H1 (cell line): ENCODE measurements at regions not wholly inside any gene's neighbourhood (a gene's known extent, or its start where the extent isn't known, plus 50 kb on each side); places are given as distances from the start of the nearest gene placed in this dataset.

Experiments
- CTCF ChIA-PET: fragments of 300-600 bp; sonication (Branson Sonifier 250); formaldehyde crosslinking; loops from one replicate; lab custom pipeline; 2021; ENCODE audit not compliant: partially characterized antibody; lab: Charles Lee
- POLR2A ChIA-PET: fragments of 300-600 bp; sonication (Branson Sonifier 250); formaldehyde crosslinking; loops from one replicate; lab custom pipeline; 2021; ENCODE audit warnings: inconsistent platforms; ENCODE audit not compliant: partially characterized antibody; lab: Charles Lee
- DNase-seq, 2 experiments: peaks; one replicate each; pipeline versions ENCODE4 v3.0.0 to v3.0.0-alpha.2; 2010 to 2022; ENCODE audit warnings: low spot score in 2 of 2, low read depth in 1 of 2, mixed read lengths in 1 of 2
- FAIRE-seq: peaks from 2 replicates; lab custom pipeline; 2011; peaks lifted over from hg19 to GRCh38; lab: Jason Lieb, UNC
- H2AFZ ChIP-seq: 2 replicates; pipeline ENCODE4 v1.8.1; 2012; ENCODE audit warnings: low read length, inconsistent platforms
- H2AK5ac ChIP-seq: 2 replicates; pipeline ENCODE4 v1.6.1; 2013; ENCODE audit warnings: low read depth, low read length
- H2BK120ac ChIP-seq: replicated peaks from 2 replicates; pipeline ENCODE3; 2013; ENCODE audit warnings: low read depth, low read length, inconsistent platforms
- H2BK12ac ChIP-seq: 2 replicates; pipeline ENCODE4 v1.6.1; 2013; ENCODE audit warnings: low read depth, low read length
- H2BK15ac ChIP-seq: 2 replicates; pipeline ENCODE4 v1.6.1; 2013; ENCODE audit warnings: low read length
- H2BK20ac ChIP-seq: 2 replicates; pipeline ENCODE4 v1.6.1; 2013; ENCODE audit warnings: low read length
- H2BK5ac ChIP-seq: 2 replicates; pipeline ENCODE4 v1.6.1; 2013; ENCODE audit warnings: low read depth, low read length
- H3K14ac ChIP-seq: 2 replicates; pipeline ENCODE4 v1.6.1; 2013; ENCODE audit warnings: inconsistent platforms; ENCODE audit not compliant: insufficient read length
- H3K18ac ChIP-seq: 2 replicates; pipeline ENCODE4 v1.6.1; 2013; ENCODE audit warnings: low read length; ENCODE audit errors: extremely low read depth
- H3K23ac ChIP-seq: 2 replicates; pipeline ENCODE4 v1.6.1; 2013; ENCODE audit warnings: inconsistent platforms; ENCODE audit not compliant: insufficient read length
- H3K23me2 ChIP-seq: 2 replicates; pipeline ENCODE4 v1.6.1; 2013; ENCODE audit warnings: low read depth, low read length
- H3K27ac ChIP-seq: 2 replicates; pipeline ENCODE4 v1.6.1; 2011; ENCODE audit warnings: low read depth, low read length, inconsistent platforms
- H3K27me3 ChIP-seq, 4 experiments: replicated peaks in 1 of 4; 1 replicate in 1 of 4; 2 replicates in 3 of 4; pipeline versions ENCODE4 v1.6.1 to v1.8.1; 2011 to 2013; ENCODE audit warnings: low read length in 3 of 4, mild to moderate bottlenecking in 3 of 4, inconsistent platforms in 2 of 4, mixed read lengths in 2 of 4, moderate library complexity in 1 of 4; ENCODE audit not compliant: control insufficient read depth in 3 of 4, insufficient read depth in 3 of 4; ENCODE audit errors: extremely low read depth in 1 of 4
- H3K36me3 ChIP-seq, 4 experiments: 2 replicates each; pipeline versions ENCODE4 v1.6.1 to v1.8.1; 2011 to 2013; ENCODE audit warnings: mild to moderate bottlenecking in 4 of 4, low read length in 3 of 4, moderate library complexity in 2 of 4, control low read depth in 1 of 4, inconsistent platforms in 1 of 4; ENCODE audit not compliant: insufficient read depth in 4 of 4, control insufficient read depth in 2 of 4
- H3K4ac ChIP-seq: replicated peaks from 2 replicates; pipeline ENCODE3; 2013; ENCODE audit warnings: low read length, low read depth, mixed read lengths, inconsistent platforms; ENCODE audit not compliant: insufficient read length
- H3K4me1 ChIP-seq, 4 experiments: replicated peaks in 1 of 4; 1 replicate in 1 of 4; 2 replicates in 3 of 4; pipeline versions ENCODE4 v1.6.1 to v1.8.1; 2011 to 2013; ENCODE audit warnings: low read length in 3 of 4, inconsistent platforms in 2 of 4, mixed read lengths in 1 of 4; ENCODE audit not compliant: insufficient read depth in 4 of 4, control insufficient read depth in 3 of 4
- H3K4me2 ChIP-seq, 2 experiments: 2 replicates each; pipeline versions ENCODE4 v1.6.1 to v1.8.1; 2011 to 2013; ENCODE audit warnings: low read depth in 2 of 2, low read length in 2 of 2, control low read depth in 1 of 2, inconsistent platforms in 1 of 2, mild to moderate bottlenecking in 1 of 2; ENCODE audit not compliant: insufficient read depth in 1 of 2
- H3K4me3 ChIP-seq, 4 experiments: fragments of 200-600, 300-600 bp in 1 of 4; sonication (generic), shearing (Covaris generic), sonication (Bioruptor Twin) in 1 of 4; 2 replicates each; pipeline versions ENCODE4 v1.5.1 to v1.8.1; 2011 to 2016; ENCODE audit warnings: low read length in 4 of 4, low read depth in 3 of 4, control low read depth in 2 of 4, inconsistent platforms in 2 of 4, mild to moderate bottlenecking in 2 of 4, mixed read lengths in 1 of 4, moderate library complexity in 1 of 4; ENCODE audit not compliant: insufficient read depth in 2 of 4; ENCODE audit errors: extremely low read depth in 1 of 4
- H3K56ac ChIP-seq: replicated peaks from 2 replicates; pipeline ENCODE3; 2013; ENCODE audit warnings: low read depth, mild to moderate bottlenecking, mixed read lengths, low read length, inconsistent platforms; ENCODE audit not compliant: insufficient read length
- H3K79me1 ChIP-seq: 2 replicates; pipeline ENCODE4 v1.6.1; 2013; ENCODE audit warnings: low read depth, low read length, control low read depth
- H3K79me2 ChIP-seq, 2 experiments: 2 replicates each; pipeline versions ENCODE4 v1.6.1 to v1.8.1; 2012 to 2013; ENCODE audit warnings: low read length in 2 of 2, mild to moderate bottlenecking in 2 of 2, inconsistent platforms in 1 of 2; ENCODE audit not compliant: insufficient read depth in 2 of 2, control insufficient read depth in 1 of 2
- H3K9ac ChIP-seq, 4 experiments: replicated peaks in 1 of 4; 1 replicate in 1 of 4; 2 replicates in 3 of 4; pipeline versions ENCODE4 v1.6.1 to v1.8.1; 2011 to 2013; ENCODE audit warnings: low read depth in 3 of 4, low read length in 3 of 4, control low read depth in 2 of 4, mild to moderate bottlenecking in 2 of 4, moderate library complexity in 2 of 4, inconsistent platforms in 1 of 4; ENCODE audit errors: extremely low read depth in 1 of 4
- H3K9me3 ChIP-seq, 2 experiments: 2 replicates each; pipeline versions ENCODE4 v1.6.1 to v1.8.1; 2012 to 2013; ENCODE audit warnings: mild to moderate bottlenecking in 2 of 2, moderate library complexity in 2 of 2, control low read depth in 1 of 2, inconsistent platforms in 1 of 2, low read depth in 1 of 2, low read length in 1 of 2, mixed read lengths in 1 of 2; ENCODE audit not compliant: insufficient read depth in 2 of 2
- H4K20me1 ChIP-seq, 2 experiments: replicated peaks in 1 of 2; 2 replicates each; pipeline versions ENCODE3 to v1.8.1; 2011 to 2013; ENCODE audit warnings: inconsistent platforms in 2 of 2, low read length in 2 of 2, mild to moderate bottlenecking in 1 of 2; ENCODE audit not compliant: insufficient read depth in 2 of 2, control insufficient read depth in 1 of 2
- H4K5ac ChIP-seq: 2 replicates; pipeline ENCODE4 v1.6.1; 2013; ENCODE audit warnings: low read length, low read depth, mixed read lengths, inconsistent platforms; ENCODE audit not compliant: insufficient read length
- H4K8ac ChIP-seq: 2 replicates; pipeline ENCODE4 v1.8.0; 2013; ENCODE audit warnings: mild to moderate bottlenecking, moderate library complexity, low read length, inconsistent platforms; ENCODE audit not compliant: insufficient read depth; ENCODE audit errors: extremely low read depth
- H4K91ac ChIP-seq: replicated peaks from 2 replicates; pipeline ENCODE3; 2013; ENCODE audit warnings: low read length, mixed read lengths, inconsistent platforms; ENCODE audit not compliant: insufficient read length
- CBX8 ChIP-seq: fragments of 300-800, 300-1000 bp; sonication (generic); IDR thresholded peaks from 2 replicates; pipeline ENCODE4 v1.7.1; 2016; ENCODE audit warnings: low read depth, low read length, borderline replicate concordance
- KDM1A ChIP-seq: fragments of 200-600, 300-600 bp; sonication (generic); IDR thresholded peaks from 2 replicates; pipeline ENCODE4 v1.7.1; 2016; ENCODE audit warnings: mild to moderate bottlenecking, low read length, borderline replicate concordance
- MAX ChIP-seq: IDR thresholded peaks from 2 replicates; pipeline ENCODE4 v1.6.1; 2012; ENCODE audit warnings: inconsistent platforms
- SIX5 ChIP-seq: IDR thresholded peaks from 2 replicates; pipeline ENCODE4 v1.6.1; 2011; ENCODE audit warnings: mild to moderate bottlenecking, low read depth, low read length
- WGBS, 2 experiments: shearing (Covaris generic) in 1 of 2; methylation state at CpG; one replicate each; pipeline versions ENCODE4 v1.1.6 to v1.1.7; 2013 to 2015; ENCODE audit warnings: low lambda C conversion rate in 2 of 2, mixed read lengths in 2 of 2, inconsistent platforms in 1 of 2, low coverage in 1 of 2, missing lambda C conversion rate in 1 of 2; ENCODE audit not compliant: insufficient replicate concordance in 2 of 2, insufficient coverage in 1 of 2, insufficient read length in 1 of 2; ENCODE audit errors: extremely low coverage in 1 of 2, missing lambda C conversion rate in 1 of 2; 5-methylcytosine and 5-hydroxymethylcytosine counted together

- no peak overlapping the region for H3K4ac ChIP-seq
- POLR2A ChIA-PET: no interaction called here
- H3K36me3 ChIP-seq: no peaks in the 10 kb centered on the region
- no peaks in the 10 kb centered on the region; the same call in 1 of the 2 replicates for H3K23me2 ChIP-seq
- H3K79me2 ChIP-seq: no peaks in the 10 kb centered on the region
- TF ChIP-seq MAX: no peak
- TF ChIP-seq CBX8: no peak
- no peak for TF ChIP-seq KDM1A
- no peak for TF ChIP-seq SIX5
- TF ChIP-seq, all 59 proteins: peak for 0
- Histone ChIP-seq H3K56ac (no peak overlapping the region), H2BK15ac (no peak overlapping the region), H3K79me1 (no peaks in the 10 kb centered on the region), H2AK5ac (no peak overlapping the region), H3K18ac (no peak overlapping the region), H2BK5ac (no peak overlapping the region), H3K14ac (no peak overlapping the region), H3K27me3 (no peaks in the 10 kb centered on the region), H4K20me1 (no peaks in the 10 kb centered on the region), H2BK20ac (no peak overlapping the region), H3K9me3 (no peaks in the 10 kb centered on the region), H2AFZ (no peak overlapping the region), H2BK120ac (no peak overlapping the region), H3K9ac (no peak overlapping the region), H4K91ac (no peak overlapping the region), H3K4me2 (no peak overlapping the region), H3K27ac (no peak overlapping the region), H3K4me3 (no peak overlapping the region), H3K4me1 (0 out of 7 replicates have a peak, but pooled peaks cover 0 to 2% (median 0%) of the 10 kb centered on the region in 4 experiments), H4K8ac (no peak overlapping the region), H3K23ac (no peak overlapping the region), H4K5ac (no peak overlapping the region), H2BK12ac (no peak overlapping the region)
- DNase-seq (no peak), FAIRE-seq (no peak)
- 97% methylated on average over 2 of the region's 2 CpGs; no CpG with 5 or more reads in 1 of the 2 experiments for WGBS, 2 experiments
- CTCF ChIA-PET: no interaction called here
Measured at GRCh38 chr6:84876723-84877514, 112.5 kb upstream of the TBX18 start.
